DND-41 (cell line): ENCODE measurements at regions not wholly inside any gene's neighbourhood (a gene's known extent, or its start where the extent isn't known, plus 50 kb on each side); places are given as distances from the start of the nearest gene placed in this dataset.

Experiments
- EZH2 ChIP-seq: IDR thresholded peaks from 3 replicates; pipeline ENCODE4 v1.6.1; 2012; ENCODE audit warnings: borderline replicate concordance, low read depth, mild to moderate bottlenecking, moderate library complexity, low read length, inconsistent platforms; ENCODE audit not compliant: severe bottlenecking
- TF ChIP-seq, protein P1 (sequence below): IDR thresholded peaks from 2 replicates; pipeline ENCODE4 v1.5.1; 2012; ENCODE audit warnings: borderline replicate concordance, low read length, moderate library complexity, mild to moderate bottlenecking; ENCODE audit not compliant: poor library complexity, severe bottlenecking; ENCODE audit errors: extremely low read depth

DNA sequence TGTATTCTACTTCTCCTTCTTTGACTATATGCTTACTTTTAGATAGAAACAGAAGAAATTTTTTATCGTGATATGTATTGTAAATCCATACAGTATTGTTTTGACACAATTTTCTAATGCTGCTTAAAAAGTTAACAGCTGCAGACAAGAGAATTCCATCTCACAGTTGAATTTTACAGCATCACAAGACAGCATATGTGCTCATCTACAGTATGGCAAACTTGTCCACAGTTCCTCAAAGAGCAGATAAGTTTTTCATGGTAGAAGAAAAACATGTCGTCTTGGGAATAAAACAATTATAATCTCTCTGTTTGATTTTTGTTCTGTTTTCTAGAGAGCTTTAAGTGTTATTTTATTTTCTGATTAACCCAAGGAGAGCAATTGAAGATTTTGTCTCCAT lies 438.5 kb upstream of the NUDT12 start:
- no peak for TF ChIP-seq EZH2
- TF ChIP-seq, protein P1, sequence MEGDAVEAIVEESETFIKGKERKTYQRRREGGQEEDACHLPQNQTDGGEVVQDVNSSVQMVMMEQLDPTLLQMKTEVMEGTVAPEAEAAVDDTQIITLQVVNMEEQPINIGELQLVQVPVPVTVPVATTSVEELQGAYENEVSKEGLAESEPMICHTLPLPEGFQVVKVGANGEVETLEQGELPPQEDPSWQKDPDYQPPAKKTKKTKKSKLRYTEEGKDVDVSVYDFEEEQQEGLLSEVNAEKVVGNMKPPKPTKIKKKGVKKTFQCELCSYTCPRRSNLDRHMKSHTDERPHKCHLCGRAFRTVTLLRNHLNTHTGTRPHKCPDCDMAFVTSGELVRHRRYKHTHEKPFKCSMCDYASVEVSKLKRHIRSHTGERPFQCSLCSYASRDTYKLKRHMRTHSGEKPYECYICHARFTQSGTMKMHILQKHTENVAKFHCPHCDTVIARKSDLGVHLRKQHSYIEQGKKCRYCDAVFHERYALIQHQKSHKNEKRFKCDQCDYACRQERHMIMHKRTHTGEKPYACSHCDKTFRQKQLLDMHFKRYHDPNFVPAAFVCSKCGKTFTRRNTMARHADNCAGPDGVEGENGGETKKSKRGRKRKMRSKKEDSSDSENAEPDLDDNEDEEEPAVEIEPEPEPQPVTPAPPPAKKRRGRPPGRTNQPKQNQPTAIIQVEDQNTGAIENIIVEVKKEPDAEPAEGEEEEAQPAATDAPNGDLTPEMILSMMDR: no peak
